ENCODE measurements at regions not wholly inside any gene's neighbourhood (a gene's known extent, or its start where the extent isn't known, plus 50 kb on each side); places are given as distances from the start of the nearest gene placed in this dataset.

DNA sequence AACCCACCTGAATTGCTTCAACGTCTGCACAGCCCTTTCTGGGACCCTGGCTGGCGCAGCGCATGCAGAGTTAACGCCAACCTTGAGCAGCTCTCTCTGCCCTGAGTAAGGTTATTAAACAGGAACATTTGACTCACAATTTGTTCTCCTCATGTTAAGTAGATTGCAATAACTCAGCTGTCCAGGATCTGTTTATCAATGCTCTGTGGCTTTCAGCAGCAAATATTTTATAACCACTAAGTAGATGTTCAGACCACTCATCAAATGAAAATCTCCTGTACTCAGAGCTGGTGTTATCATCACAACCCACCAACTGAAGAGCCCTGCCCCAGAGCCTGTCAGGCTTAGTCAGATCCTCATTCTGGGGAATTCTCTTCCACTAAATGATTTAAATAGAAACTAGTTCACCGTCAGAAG, 403.0 kb downstream of the ZNF608 start:
- DNase-seq, result no peak

DNA sequence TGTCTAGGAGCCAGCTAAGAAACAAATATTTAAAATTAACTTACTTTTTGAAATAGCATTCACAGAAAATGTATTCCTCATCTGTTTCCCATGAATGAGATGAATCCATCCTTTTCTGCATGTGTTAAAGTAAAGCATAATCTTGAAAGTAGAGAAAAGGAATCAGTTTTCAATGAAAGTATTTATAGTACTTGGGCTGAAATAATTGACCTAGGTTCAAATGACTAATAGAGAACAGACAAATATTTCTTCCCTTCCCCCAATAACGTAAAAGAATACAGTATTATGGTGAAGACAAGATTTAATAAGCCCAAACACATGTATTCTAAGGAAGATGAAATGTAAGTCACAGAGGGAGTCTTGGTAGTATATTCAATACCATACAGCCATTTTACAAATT, 403.5 kb downstream of the ZNF608 start:
- DNase-seq, result no peak

- no peak for DNase-seq
These were observed 403.9 kb downstream of the ZNF608 start for GRCh38 chr5:124342584-124342983.

- DNase-seq, result no peak
These were observed 404.4 kb downstream of the ZNF608 start for GRCh38 chr5:124342027-124342471.

DNA sequence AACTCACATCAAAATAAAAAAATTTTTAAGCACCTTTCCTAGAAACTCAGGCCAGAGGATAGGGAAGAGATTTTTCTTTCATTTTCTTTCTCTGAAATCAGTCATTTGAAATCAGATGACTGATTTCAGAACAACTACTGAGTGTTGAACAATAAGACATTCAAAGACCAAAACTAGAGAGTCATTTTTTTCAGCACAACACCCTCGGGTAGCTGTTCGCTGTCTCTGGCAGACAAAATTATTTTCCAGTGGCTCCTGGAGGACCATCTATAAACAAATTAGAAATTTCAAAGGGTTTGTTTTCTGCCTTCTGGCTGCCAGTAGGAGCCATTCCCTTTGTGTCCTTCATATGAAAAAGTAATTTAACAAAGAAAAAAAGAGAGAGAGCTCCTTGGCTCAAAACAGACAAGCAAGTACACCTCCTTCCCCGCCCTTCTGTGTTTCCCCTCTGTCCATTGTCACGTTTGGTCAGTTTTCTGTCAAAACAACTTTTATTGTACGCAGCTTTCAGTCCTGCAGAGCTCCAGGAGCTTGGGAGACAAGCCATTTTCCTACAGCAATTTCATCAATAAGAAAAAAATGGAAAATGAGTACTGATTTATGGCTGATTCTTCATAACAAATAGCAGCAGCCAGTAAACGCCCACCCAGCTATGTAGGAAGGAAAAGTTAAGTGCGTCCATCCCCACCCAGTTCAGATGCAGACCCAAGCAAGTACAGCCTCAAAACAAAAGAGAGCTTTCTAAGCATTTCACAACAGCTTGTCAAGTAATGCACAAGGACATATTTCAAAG, 405.2 kb downstream of the ZNF608 start:
- DNase-seq, result no peak

DNA sequence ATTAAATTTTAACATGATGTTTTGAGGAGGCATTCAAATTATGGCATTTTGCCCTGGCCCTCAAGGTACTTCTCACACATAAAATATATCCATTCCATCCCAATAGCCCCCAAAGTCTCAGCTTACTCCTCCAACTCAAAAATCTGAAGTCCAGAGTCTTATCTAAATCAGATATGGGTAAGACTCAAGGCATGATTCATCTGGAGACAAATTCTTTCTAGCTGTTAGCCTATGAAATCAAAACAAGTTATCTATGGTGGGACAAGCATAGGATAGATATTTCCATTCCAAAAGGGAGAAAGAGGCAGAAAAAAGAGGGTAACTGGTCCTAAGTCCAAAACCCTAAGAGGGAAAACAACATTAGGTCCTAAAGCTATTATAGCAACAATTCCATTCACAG, 408.4 kb downstream of the ZNF608 start:
- DNase-seq, result no peak

DNA sequence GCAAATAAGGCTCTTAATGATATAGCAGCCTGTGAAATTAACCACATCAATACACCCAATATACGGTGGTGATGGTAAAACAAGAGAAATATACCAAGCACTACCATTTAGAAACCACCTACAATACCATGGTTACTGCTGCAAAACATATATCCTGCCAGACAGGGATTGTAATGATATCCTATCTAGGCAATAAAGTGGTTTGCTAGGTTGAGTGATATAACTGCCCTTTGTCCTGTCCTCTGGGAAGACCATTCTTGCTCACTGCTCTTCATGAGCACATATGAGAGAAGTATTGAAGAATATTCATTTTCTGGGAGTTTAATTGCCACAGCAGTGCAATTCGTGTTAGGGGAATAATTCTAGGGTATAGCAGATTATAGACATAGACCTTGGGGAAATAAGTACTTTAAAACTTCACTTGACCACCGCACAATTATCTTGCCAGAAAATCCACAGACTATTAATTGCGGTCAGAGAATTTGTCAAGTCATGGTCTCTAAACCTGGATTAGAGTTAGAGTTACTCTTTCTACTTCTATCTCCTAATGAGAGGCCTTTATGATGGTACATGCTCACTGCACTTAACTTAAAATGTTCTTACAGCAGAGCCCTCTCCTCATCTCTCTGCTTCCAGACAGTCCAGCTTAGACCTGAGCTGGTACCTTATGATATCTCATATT, 413.0 kb downstream of the ZNF608 start:
- DNase-seq, result no peak

DNA sequence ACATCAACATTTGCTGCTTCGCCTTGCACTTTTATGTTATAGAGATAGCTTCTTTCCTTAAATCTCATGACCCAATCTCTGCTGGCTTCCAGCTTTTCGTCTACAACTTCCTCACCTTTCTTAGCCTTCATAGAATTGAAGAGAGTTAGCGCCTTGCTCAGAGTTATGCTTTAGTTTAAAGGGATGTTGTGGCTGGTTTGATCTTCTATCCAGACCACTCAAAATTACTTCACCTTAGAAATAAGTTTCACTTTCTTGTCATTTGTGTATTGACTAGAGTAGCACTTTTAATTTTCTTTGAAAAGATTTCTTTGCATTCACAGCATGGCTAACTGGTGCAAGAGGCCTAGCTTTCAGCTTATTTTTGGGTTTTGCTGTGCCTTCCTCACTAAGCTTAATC, 414.2 kb downstream of the ZNF608 start:
- DNase-seq, result no peak

- no peak for DNase-seq
These were observed 415.7 kb downstream of the ZNF608 start for GRCh38 chr5:124330595-124331220.

DNA sequence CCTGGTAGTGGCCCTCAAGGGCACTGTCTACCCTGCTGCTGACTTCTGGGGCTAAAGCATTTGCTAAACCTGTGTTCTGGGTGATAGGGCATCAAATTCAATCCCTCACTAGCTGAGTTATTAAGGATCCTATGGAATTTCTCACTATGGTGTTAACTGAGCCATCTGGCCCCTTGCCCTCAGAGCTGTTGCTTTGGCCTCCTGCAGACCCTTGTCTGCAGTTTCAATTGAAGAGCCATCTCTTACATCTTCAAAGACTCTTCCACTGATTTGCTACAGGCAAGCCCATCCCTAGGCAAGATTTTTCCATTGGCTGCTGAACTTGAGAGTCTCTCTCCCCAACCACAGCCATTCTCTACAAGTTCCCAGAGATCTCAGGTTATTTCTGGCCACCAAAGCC, 418.2 kb downstream of the ZNF608 start:
- no peak for DNase-seq

DNA sequence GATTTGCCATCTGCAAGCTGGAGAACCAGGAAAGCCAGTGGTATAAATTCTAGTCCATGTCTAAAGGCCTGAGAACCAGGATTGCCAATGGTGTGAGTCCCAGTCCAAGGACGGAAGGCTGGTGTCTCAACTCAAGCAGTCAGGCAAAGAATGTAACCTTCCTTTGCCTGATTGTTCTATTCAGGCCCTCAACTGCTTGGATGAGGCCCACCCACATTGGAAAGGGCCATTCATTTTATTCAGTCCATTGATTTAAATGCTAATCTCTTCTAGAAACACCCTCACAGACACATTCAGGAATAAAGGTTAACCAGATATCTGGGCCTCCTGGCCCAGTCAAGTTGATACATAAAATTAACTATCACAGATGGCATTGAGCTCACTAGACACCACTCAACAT, 427.8 kb downstream of the ZNF608 start:
- no peak for DNase-seq

- DNase-seq, result no peak
These were observed 429.0 kb downstream of the ZNF608 start for GRCh38 chr5:124317451-124317850.

- no peak for DNase-seq
These were observed 430.6 kb downstream of the ZNF608 start for GRCh38 chr5:124315741-124316415.

DNA sequence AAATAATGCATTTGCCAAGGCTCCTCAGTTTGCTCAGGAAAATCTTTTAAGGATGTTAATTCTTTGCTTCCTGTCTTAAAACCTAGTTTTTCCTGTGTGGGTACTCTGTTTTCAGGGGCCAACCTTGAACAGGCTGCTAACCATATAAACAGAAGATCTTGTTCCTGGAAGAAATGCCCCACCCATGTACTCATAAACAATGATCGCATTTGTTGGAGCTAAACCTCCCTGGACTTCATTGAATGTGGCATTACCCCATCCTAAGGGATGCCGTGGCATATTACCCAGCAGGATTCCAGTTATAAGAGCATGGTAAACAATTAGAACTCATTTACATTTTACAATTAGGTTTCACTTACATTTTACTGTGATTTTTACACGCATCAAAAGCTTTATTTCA, 436.0 kb downstream of the ZNF608 start:
- no peak for DNase-seq

DNA sequence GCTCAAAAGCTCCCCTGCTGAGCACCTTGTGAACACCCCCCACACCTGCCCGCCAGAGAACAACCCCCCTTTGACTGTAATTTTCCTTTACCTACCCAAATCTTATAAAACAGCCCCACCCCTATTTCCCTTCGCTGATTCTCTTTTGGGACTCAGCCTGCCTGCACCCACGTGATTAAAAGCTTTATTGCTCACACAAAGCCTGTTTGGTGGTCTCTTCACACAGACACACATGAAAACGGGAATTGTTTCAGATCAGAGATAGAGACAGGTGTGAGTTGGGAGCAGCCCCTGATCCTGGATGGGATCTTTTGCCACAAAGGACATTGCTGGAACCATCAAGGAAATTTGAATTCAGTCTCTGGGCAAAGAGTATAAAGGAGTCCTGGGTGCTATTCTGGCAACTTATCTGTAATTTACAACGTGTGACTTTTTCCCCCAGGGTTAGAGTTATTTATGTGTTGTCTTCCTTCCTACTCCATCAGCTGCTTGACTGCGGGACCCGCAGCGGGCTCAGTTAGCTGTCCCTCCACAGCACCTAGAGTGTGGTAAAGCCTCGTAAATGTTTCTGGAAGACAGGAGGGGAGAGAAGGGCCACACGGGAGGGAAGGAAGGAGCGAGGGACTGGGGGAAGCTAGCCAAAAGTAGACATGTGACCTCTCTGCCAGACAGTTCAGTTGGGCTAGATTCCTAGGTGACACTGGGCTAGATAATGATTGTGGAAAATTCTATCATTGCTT, 437.0 kb downstream of the ZNF608 start:
- no peak for DNase-seq

GRCh38 chr5:124303366-124303765, 443.1 kb downstream of the ZNF608 start:
- DNase-seq, result no peak

GRCh38 chr5:124302533-124302932, 443.9 kb downstream of the ZNF608 start:
- DNase-seq, result no peak

GRCh38 chr5:124301850-124302249, 444.6 kb downstream of the ZNF608 start:
- no peak for DNase-seq

DNA sequence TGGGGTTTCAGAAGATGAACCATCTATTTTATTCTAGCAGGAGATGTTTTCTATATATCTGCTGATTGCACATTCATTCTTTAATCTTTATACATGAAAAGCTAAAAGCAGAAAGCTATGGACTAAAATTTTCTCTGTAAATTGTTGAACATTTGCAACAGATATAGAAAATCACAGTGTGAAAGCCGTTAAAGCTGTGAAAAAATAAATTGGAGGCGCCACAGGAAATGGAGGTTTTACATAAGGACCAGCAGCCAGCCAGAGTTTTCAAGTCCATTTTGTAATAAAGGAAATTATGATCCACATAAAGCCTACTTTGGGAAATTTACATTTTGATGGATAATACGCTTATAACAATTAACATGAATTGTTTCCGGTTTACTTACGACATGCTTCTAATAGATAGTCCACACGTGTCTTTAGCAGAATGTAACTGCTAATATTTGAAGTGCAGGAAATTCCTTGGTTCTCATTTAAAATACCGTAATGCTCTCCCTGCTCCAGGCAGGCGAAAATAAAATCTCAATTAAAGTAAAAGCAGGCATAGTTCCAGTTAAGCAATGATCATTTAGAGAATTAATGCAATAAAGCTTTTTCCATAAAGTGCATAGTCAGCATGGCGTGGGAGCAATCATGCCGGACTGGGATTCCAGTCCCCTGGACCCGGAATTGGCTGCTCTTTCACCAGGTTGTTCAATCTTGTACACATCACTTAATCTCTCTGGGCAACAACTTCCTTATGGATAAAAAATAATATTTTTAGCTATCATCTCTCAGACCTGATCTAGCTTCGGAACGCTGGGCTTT, 445.4 kb downstream of the ZNF608 start:
- DNase-seq, result no peak

DNA sequence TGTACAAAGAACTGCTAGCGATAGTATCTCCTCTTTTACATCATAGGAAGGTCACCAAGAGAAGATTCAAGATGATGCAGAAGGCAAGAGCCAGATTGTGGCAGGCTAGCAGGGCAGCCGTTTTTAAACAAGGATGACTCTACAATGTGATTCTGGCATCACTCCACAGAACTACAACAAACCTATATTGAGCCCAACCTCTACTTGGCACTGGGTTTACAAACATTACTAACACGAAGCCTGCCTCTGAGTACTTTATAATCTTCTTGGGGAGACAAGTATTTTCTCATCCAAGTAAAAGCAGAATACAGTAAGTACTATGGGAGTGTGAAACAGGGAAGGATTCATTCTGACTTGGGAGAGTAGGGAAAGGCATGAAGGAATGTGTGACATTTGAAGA, 448.6 kb downstream of the ZNF608 start:
- no peak for DNase-seq

GRCh38 chr5:124292322-124292855, 454.1 kb downstream of the ZNF608 start:
- no peak for DNase-seq

Data from SIG-M5 (cell line).